ENCODE measurements at regions not wholly inside any gene's neighbourhood (a gene's known extent, or its start where the extent isn't known, plus 50 kb on each side); places are given as distances from the start of the nearest gene placed in this dataset.

DNA sequence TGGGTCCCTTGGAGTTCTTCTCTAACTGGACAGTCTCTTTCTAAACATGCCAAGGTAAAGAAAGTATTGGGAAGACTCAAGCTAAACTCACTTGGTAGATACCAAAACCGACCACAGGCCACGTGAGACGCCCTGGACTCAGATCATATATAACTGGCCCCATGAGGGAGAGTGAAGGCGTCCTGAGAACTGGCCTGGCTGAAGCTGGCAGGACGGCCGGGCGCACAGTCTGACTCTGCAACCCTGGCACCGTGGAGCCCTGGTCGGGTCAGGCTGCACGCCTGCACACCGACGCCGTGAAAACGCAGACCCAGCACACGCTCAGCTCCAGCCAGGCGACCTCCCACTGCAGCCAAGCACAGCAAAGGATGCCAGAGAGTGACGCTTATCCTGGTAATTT, 122.5 kb upstream of the SPACA7 start:
- TF ChIP-seq, protein P1, sequence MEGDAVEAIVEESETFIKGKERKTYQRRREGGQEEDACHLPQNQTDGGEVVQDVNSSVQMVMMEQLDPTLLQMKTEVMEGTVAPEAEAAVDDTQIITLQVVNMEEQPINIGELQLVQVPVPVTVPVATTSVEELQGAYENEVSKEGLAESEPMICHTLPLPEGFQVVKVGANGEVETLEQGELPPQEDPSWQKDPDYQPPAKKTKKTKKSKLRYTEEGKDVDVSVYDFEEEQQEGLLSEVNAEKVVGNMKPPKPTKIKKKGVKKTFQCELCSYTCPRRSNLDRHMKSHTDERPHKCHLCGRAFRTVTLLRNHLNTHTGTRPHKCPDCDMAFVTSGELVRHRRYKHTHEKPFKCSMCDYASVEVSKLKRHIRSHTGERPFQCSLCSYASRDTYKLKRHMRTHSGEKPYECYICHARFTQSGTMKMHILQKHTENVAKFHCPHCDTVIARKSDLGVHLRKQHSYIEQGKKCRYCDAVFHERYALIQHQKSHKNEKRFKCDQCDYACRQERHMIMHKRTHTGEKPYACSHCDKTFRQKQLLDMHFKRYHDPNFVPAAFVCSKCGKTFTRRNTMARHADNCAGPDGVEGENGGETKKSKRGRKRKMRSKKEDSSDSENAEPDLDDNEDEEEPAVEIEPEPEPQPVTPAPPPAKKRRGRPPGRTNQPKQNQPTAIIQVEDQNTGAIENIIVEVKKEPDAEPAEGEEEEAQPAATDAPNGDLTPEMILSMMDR (conservative IDR thresholded peaks at IDR 0.05; ENCODE audit: low read depth in 2 of 2), result no peak
- TF ChIP-seq POLR2AphosphoS5 (IDR thresholded peaks at IDR 0.05; ENCODE audit: low read depth) (no peak), EZH2phosphoT487 (IDR thresholded peaks at IDR 0.05; ENCODE audit: unreplicated experiment) (no peak), EZH2 (IDR thresholded peaks at IDR 0.05; ENCODE audit: low read depth, unreplicated experiment) (no peak), CREB1 (CRISPR knock-in tag; IDR thresholded peaks at IDR 0.05; ENCODE audit: low read depth) (no peak), STAT1 (IDR thresholded peaks at IDR 0.05; ENCODE audit: unreplicated experiment) (no peak)
- TF ChIP-seq, protein P2, sequence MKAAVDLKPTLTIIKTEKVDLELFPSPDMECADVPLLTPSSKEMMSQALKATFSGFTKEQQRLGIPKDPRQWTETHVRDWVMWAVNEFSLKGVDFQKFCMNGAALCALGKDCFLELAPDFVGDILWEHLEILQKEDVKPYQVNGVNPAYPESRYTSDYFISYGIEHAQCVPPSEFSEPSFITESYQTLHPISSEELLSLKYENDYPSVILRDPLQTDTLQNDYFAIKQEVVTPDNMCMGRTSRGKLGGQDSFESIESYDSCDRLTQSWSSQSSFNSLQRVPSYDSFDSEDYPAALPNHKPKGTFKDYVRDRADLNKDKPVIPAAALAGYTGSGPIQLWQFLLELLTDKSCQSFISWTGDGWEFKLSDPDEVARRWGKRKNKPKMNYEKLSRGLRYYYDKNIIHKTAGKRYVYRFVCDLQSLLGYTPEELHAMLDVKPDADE (IDR thresholded peaks at IDR 0.05), result no peak
- TF ChIP-seq, protein P3, sequence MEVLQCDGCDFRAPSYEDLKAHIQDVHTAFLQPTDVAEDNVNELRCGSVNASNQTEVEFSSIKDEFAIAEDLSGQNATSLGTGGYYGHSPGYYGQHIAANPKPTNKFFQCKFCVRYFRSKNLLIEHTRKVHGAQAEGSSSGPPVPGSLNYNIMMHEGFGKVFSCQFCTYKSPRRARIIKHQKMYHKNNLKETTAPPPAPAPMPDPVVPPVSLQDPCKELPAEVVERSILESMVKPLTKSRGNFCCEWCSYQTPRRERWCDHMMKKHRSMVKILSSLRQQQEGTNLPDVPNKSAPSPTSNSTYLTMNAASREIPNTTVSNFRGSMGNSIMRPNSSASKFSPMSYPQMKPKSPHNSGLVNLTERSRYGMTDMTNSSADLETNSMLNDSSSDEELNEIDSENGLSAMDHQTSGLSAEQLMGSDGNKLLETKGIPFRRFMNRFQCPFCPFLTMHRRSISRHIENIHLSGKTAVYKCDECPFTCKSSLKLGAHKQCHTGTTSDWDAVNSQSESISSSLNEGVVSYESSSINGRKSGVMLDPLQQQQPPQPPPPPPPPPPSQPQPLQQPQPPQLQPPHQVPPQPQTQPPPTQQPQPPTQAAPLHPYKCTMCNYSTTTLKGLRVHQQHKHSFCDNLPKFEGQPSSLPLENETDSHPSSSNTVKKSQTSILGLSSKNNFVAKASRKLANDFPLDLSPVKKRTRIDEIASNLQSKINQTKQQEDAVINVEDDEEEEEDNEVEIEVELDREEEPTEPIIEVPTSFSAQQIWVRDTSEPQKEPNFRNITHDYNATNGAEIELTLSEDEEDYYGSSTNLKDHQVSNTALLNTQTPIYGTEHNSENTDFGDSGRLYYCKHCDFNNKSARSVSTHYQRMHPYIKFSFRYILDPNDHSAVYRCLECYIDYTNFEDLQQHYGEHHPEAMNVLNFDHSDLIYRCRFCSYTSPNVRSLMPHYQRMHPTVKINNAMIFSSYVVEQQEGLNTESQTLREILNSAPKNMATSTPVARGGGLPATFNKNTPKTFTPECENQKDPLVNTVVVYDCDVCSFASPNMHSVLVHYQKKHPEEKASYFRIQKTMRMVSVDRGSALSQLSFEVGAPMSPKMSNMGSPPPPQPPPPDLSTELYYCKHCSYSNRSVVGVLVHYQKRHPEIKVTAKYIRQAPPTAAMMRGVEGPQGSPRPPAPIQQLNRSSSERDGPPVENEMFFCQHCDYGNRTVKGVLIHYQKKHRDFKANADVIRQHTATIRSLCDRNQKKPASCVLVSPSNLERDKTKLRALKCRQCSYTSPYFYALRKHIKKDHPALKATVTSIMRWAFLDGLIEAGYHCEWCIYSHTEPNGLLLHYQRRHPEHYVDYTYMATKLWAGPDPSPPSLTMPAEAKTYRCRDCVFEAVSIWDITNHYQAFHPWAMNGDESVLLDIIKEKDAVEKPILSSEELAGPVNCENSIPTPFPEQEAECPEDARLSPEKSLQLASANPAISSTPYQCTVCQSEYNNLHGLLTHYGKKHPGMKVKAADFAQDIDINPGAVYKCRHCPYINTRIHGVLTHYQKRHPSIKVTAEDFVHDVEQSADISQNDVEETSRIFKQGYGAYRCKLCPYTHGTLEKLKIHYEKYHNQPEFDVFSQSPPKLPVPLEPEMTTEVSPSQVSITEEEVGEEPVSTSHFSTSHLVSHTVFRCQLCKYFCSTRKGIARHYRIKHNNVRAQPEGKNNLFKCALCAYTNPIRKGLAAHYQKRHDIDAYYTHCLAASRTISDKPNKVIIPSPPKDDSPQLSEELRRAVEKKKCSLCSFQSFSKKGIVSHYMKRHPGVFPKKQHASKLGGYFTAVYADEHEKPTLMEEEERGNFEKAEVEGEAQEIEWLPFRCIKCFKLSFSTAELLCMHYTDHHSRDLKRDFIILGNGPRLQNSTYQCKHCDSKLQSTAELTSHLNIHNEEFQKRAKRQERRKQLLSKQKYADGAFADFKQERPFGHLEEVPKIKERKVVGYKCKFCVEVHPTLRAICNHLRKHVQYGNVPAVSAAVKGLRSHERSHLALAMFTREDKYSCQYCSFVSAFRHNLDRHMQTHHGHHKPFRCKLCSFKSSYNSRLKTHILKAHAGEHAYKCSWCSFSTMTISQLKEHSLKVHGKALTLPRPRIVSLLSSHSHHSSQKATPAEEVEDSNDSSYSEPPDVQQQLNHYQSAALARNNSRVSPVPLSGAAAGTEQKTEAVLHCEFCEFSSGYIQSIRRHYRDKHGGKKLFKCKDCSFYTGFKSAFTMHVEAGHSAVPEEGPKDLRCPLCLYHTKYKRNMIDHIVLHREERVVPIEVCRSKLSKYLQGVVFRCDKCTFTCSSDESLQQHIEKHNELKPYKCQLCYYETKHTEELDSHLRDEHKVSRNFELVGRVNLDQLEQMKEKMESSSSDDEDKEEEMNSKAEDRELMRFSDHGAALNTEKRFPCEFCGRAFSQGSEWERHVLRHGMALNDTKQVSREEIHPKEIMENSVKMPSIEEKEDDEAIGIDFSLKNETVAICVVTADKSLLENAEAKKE (CRISPR knock-in tag; IDR thresholded peaks at IDR 0.05), result no peak
- TF ChIP-seq, protein P4, sequence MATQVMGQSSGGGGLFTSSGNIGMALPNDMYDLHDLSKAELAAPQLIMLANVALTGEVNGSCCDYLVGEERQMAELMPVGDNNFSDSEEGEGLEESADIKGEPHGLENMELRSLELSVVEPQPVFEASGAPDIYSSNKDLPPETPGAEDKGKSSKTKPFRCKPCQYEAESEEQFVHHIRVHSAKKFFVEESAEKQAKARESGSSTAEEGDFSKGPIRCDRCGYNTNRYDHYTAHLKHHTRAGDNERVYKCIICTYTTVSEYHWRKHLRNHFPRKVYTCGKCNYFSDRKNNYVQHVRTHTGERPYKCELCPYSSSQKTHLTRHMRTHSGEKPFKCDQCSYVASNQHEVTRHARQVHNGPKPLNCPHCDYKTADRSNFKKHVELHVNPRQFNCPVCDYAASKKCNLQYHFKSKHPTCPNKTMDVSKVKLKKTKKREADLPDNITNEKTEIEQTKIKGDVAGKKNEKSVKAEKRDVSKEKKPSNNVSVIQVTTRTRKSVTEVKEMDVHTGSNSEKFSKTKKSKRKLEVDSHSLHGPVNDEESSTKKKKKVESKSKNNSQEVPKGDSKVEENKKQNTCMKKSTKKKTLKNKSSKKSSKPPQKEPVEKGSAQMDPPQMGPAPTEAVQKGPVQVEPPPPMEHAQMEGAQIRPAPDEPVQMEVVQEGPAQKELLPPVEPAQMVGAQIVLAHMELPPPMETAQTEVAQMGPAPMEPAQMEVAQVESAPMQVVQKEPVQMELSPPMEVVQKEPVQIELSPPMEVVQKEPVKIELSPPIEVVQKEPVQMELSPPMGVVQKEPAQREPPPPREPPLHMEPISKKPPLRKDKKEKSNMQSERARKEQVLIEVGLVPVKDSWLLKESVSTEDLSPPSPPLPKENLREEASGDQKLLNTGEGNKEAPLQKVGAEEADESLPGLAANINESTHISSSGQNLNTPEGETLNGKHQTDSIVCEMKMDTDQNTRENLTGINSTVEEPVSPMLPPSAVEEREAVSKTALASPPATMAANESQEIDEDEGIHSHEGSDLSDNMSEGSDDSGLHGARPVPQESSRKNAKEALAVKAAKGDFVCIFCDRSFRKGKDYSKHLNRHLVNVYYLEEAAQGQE (IDR thresholded peaks at IDR 0.05; ENCODE audit: unreplicated experiment), result no peak

Measured in GM23338 (cell line).